ENCODE measurements at regions not wholly inside any gene's neighbourhood (a gene's known extent, or its start where the extent isn't known, plus 50 kb on each side); places are given as distances from the start of the nearest gene placed in this dataset.

DNA sequence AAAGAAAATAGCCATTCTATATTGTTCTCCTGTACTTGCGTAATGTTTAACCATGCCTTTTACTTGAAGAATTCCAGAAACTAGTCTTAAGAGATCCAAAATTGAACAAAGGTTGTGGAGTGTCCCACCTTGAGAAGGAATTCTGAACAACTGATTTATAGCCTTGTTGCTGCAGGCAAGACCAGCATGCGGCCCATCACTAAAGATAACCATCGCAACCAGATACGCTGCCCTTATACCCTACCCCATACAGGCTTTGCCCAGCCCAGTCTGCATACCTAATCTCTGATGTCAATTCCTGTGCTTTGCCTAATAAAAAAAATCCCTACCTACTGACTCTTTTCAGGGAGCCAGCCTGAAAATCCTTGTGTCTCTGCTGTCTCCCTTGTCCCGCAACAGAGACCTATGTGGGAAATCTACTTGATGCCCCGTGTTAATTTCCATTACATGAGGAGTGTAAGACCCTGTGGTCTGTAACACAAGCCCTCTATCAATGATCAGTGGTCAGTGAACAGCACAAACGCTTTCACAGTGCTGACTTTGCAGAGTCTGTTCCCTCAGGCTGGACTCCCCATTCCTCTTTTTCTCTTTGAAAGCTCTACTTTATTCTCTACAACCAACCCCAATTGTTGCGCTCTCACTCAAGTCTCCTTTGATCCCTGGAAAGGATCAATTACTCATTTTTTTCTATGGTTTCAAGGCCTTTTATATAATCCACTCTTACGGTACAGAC is 125.7 kb upstream of the BTBD3 start:
- Histone ChIP-seq H3K27ac (ENCODE audit: low read depth) (no peak overlapping the region), H3K4me2 (no peak overlapping the region), H3K9me2 (ENCODE audit: insufficient read depth) (peaks cover 3% of the 10 kb centered on the region; the same call in 1 of the 2 replicates), H3K79me2 (replicated peaks; ENCODE audit: insufficient read depth) (no peaks in the 10 kb centered on the region), H3K36me3 (ENCODE audit: insufficient read depth) (no peaks in the 10 kb centered on the region), H2AFZ (peak overlapping the region; percentile 52; the same call in 1 of the 2 replicates), H3K4me3 (no peak overlapping the region), H4K20me1 (replicated peaks; ENCODE audit: insufficient read depth) (no peaks in the 10 kb centered on the region), H3K4me1 (ENCODE audit: insufficient read depth) (peaks cover 28% of the 10 kb centered on the region), H3F3A (replicated peaks; ENCODE audit: low read depth) (no peaks in the 10 kb centered on the region), H3K27me3 (ENCODE audit: insufficient read depth) (no peaks in the 10 kb centered on the region)
- Mint-ChIP-seq H3K4me1 (peaks cover 27% of the 10 kb centered on the region), H3K4me3 (no peak overlapping the region), H3K36me3 (ENCODE audit: low read depth) (no peaks in the 10 kb centered on the region), H3K27ac (no peak overlapping the region), H3K27me3 (ENCODE audit: insufficient read depth, low read depth, poor library complexity) (peaks cover 2% of the 10 kb centered on the region), H3K9me3 (no peaks in the 10 kb centered on the region)
- DNase-seq (ENCODE audit: low spot score) (peak; percentile 32), ATAC-seq (peak; percentile 75)
- TF ChIP-seq EZH2phosphoT487 (IDR thresholded peaks at IDR 0.05; ENCODE audit: unreplicated experiment) = no peak
- no peak for TF ChIP-seq STAT1 (IDR thresholded peaks at IDR 0.05; ENCODE audit: unreplicated experiment)
- no peak for TF ChIP-seq EZH2 (IDR thresholded peaks at IDR 0.05; ENCODE audit: low read depth, unreplicated experiment)
- TF ChIP-seq, protein P1, sequence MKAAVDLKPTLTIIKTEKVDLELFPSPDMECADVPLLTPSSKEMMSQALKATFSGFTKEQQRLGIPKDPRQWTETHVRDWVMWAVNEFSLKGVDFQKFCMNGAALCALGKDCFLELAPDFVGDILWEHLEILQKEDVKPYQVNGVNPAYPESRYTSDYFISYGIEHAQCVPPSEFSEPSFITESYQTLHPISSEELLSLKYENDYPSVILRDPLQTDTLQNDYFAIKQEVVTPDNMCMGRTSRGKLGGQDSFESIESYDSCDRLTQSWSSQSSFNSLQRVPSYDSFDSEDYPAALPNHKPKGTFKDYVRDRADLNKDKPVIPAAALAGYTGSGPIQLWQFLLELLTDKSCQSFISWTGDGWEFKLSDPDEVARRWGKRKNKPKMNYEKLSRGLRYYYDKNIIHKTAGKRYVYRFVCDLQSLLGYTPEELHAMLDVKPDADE (IDR thresholded peaks at IDR 0.05) = no peak
- no peak for TF ChIP-seq ZNF114 (CRISPR knock-in tag; IDR thresholded peaks at IDR 0.05)
- TF ChIP-seq ZNF331 (CRISPR knock-in tag; IDR thresholded peaks at IDR 0.05; ENCODE audit: low read depth) = no peak
- TF ChIP-seq, protein P2, sequence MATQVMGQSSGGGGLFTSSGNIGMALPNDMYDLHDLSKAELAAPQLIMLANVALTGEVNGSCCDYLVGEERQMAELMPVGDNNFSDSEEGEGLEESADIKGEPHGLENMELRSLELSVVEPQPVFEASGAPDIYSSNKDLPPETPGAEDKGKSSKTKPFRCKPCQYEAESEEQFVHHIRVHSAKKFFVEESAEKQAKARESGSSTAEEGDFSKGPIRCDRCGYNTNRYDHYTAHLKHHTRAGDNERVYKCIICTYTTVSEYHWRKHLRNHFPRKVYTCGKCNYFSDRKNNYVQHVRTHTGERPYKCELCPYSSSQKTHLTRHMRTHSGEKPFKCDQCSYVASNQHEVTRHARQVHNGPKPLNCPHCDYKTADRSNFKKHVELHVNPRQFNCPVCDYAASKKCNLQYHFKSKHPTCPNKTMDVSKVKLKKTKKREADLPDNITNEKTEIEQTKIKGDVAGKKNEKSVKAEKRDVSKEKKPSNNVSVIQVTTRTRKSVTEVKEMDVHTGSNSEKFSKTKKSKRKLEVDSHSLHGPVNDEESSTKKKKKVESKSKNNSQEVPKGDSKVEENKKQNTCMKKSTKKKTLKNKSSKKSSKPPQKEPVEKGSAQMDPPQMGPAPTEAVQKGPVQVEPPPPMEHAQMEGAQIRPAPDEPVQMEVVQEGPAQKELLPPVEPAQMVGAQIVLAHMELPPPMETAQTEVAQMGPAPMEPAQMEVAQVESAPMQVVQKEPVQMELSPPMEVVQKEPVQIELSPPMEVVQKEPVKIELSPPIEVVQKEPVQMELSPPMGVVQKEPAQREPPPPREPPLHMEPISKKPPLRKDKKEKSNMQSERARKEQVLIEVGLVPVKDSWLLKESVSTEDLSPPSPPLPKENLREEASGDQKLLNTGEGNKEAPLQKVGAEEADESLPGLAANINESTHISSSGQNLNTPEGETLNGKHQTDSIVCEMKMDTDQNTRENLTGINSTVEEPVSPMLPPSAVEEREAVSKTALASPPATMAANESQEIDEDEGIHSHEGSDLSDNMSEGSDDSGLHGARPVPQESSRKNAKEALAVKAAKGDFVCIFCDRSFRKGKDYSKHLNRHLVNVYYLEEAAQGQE (IDR thresholded peaks at IDR 0.05; ENCODE audit: unreplicated experiment) = no peak
- no peak for TF ChIP-seq CREB1 (CRISPR knock-in tag; IDR thresholded peaks at IDR 0.05; ENCODE audit: low read depth)
- TF ChIP-seq, protein P3, sequence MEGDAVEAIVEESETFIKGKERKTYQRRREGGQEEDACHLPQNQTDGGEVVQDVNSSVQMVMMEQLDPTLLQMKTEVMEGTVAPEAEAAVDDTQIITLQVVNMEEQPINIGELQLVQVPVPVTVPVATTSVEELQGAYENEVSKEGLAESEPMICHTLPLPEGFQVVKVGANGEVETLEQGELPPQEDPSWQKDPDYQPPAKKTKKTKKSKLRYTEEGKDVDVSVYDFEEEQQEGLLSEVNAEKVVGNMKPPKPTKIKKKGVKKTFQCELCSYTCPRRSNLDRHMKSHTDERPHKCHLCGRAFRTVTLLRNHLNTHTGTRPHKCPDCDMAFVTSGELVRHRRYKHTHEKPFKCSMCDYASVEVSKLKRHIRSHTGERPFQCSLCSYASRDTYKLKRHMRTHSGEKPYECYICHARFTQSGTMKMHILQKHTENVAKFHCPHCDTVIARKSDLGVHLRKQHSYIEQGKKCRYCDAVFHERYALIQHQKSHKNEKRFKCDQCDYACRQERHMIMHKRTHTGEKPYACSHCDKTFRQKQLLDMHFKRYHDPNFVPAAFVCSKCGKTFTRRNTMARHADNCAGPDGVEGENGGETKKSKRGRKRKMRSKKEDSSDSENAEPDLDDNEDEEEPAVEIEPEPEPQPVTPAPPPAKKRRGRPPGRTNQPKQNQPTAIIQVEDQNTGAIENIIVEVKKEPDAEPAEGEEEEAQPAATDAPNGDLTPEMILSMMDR (conservative IDR thresholded peaks at IDR 0.05; ENCODE audit: low read depth in 2 of 2) = no peak
- no peak for TF ChIP-seq NANOG (IDR thresholded peaks at IDR 0.05; ENCODE audit: borderline replicate concordance)
- TF ChIP-seq, protein P4, sequence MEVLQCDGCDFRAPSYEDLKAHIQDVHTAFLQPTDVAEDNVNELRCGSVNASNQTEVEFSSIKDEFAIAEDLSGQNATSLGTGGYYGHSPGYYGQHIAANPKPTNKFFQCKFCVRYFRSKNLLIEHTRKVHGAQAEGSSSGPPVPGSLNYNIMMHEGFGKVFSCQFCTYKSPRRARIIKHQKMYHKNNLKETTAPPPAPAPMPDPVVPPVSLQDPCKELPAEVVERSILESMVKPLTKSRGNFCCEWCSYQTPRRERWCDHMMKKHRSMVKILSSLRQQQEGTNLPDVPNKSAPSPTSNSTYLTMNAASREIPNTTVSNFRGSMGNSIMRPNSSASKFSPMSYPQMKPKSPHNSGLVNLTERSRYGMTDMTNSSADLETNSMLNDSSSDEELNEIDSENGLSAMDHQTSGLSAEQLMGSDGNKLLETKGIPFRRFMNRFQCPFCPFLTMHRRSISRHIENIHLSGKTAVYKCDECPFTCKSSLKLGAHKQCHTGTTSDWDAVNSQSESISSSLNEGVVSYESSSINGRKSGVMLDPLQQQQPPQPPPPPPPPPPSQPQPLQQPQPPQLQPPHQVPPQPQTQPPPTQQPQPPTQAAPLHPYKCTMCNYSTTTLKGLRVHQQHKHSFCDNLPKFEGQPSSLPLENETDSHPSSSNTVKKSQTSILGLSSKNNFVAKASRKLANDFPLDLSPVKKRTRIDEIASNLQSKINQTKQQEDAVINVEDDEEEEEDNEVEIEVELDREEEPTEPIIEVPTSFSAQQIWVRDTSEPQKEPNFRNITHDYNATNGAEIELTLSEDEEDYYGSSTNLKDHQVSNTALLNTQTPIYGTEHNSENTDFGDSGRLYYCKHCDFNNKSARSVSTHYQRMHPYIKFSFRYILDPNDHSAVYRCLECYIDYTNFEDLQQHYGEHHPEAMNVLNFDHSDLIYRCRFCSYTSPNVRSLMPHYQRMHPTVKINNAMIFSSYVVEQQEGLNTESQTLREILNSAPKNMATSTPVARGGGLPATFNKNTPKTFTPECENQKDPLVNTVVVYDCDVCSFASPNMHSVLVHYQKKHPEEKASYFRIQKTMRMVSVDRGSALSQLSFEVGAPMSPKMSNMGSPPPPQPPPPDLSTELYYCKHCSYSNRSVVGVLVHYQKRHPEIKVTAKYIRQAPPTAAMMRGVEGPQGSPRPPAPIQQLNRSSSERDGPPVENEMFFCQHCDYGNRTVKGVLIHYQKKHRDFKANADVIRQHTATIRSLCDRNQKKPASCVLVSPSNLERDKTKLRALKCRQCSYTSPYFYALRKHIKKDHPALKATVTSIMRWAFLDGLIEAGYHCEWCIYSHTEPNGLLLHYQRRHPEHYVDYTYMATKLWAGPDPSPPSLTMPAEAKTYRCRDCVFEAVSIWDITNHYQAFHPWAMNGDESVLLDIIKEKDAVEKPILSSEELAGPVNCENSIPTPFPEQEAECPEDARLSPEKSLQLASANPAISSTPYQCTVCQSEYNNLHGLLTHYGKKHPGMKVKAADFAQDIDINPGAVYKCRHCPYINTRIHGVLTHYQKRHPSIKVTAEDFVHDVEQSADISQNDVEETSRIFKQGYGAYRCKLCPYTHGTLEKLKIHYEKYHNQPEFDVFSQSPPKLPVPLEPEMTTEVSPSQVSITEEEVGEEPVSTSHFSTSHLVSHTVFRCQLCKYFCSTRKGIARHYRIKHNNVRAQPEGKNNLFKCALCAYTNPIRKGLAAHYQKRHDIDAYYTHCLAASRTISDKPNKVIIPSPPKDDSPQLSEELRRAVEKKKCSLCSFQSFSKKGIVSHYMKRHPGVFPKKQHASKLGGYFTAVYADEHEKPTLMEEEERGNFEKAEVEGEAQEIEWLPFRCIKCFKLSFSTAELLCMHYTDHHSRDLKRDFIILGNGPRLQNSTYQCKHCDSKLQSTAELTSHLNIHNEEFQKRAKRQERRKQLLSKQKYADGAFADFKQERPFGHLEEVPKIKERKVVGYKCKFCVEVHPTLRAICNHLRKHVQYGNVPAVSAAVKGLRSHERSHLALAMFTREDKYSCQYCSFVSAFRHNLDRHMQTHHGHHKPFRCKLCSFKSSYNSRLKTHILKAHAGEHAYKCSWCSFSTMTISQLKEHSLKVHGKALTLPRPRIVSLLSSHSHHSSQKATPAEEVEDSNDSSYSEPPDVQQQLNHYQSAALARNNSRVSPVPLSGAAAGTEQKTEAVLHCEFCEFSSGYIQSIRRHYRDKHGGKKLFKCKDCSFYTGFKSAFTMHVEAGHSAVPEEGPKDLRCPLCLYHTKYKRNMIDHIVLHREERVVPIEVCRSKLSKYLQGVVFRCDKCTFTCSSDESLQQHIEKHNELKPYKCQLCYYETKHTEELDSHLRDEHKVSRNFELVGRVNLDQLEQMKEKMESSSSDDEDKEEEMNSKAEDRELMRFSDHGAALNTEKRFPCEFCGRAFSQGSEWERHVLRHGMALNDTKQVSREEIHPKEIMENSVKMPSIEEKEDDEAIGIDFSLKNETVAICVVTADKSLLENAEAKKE (CRISPR knock-in tag; IDR thresholded peaks at IDR 0.05) = no peak
- no peak for TF ChIP-seq POLR2AphosphoS5 (IDR thresholded peaks at IDR 0.05; ENCODE audit: low read depth)
- TF ChIP-seq JUNB (IDR thresholded peaks at IDR 0.05; ENCODE audit: unreplicated experiment) = no peak

Measured in GM23338 (cell line).